ENCODE measurements at regions not wholly inside any gene's neighbourhood (a gene's known extent, or its start where the extent isn't known, plus 50 kb on each side); places are given as distances from the start of the nearest gene placed in this dataset.
"Not testable (repeated sequence)": the region's sequence is repeated elsewhere in the genome, so short reads cannot be mapped to it uniquely, and the experiment has no call there.

DNA sequence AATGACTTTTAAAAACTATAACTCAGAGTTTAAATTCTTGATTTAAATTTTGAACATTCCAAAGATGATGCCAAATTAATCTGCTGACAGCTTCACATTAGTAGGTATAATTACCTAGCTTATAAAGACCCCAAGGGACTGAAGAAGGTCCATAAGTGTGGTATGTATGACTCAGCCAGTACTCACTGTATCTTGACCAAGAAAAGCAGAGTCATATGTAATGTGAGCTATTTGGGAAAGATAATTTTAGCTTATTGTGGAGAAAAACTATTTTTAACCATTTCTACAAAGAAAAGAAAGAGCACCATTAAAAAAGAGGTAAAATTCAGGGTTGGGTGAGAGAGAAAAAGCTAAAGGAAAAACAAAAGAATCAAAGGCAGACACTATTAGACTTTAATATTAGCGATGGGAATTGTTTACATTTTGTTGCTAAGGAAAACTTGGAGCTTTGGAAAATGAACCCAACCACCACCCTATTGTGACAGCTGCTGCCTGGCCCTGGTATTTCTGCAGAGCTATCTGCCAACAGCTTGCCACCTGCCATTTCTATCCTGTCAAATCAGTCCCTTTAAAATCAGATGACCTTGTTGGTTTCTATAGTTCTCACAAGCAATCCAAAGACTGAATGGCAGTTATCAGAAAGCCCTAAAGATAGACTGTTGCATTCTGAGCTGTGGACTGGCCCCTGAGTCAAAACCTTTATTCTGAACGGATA is 697.7 kb downstream of the CDY1 start:
- H3K4me2 ChIP-seq (replicated peaks; ENCODE audit: extremely low read depth, low read length, poor library complexity, severe bottlenecking); H3K27ac Mint-ChIP-seq; H3K27me3 Mint-ChIP-seq (ENCODE audit: low read depth in 3 of 3); H3K36me3 ChIP-seq (replicated peaks in 1 of 2; ENCODE audit: control insufficient read depth in 1 of 2, insufficient read depth in 2 of 2, low read length in 2 of 2); H3K9me3 ChIP-seq (replicated peaks in 1 of 2; ENCODE audit: control insufficient read depth in 1 of 2, insufficient read depth in 1 of 2, low read length in 2 of 2); H3K79me2 ChIP-seq (ENCODE audit: insufficient read depth, low read length); H2AFZ ChIP-seq (ENCODE audit: insufficient read depth, low read depth, low read length, poor library complexity, severe bottlenecking); H3K36me3 Mint-ChIP-seq; H3K4me3 Mint-ChIP-seq; H3K9ac ChIP-seq (ENCODE audit: insufficient read depth, low read length, poor library complexity, severe bottlenecking); H3K27me3 ChIP-seq (ENCODE audit: control insufficient read depth in 2 of 2, insufficient read depth in 2 of 2, low read length in 2 of 2); H3K4me1 ChIP-seq (ENCODE audit: control insufficient read depth in 1 of 2, insufficient read depth in 2 of 2, low read length in 2 of 2); DNase-seq; H3K9me3 Mint-ChIP-seq; H4K20me1 ChIP-seq (ENCODE audit: insufficient read depth, low read length); H3K27ac ChIP-seq (ENCODE audit: low read depth in 1 of 2, low read length in 2 of 2); intact Hi-C loops (cut with micrococcal nuclease); H3K4me3 ChIP-seq (replicated peaks in 1 of 3; ENCODE audit: low read depth in 2 of 3, low read length in 3 of 3); H3K4me1 Mint-ChIP-seq: not testable (repeated sequence)
- WGBS (ENCODE audit: insufficient coverage), result no CpG with 5 or more reads among the region's 2 CpGs

DNA sequence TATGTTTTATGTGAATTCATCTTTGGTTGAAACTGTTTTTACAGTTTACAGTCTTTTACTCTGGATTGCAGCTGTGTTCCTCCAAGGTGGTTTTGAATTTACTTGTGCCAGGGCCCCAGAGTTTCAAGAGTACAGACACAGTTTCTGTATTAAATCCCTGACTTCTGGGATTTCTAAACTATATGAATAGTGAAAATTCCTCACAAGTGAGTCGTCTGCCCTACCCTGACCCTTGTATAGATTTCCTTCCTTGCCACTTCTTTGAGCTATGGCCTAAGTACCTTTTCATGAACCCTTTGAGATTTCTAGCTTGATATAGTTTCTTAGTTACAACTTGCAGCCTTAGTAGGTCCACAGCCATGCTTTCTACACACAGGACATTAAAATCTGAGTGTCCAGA is 700.8 kb downstream of the CDY1 start:
- H3K36me3 Mint-ChIP-seq; intact Hi-C loops (cut with micrococcal nuclease); H3K36me3 ChIP-seq (replicated peaks in 1 of 2; ENCODE audit: control insufficient read depth in 1 of 2, insufficient read depth in 2 of 2, low read length in 2 of 2); H3K79me2 ChIP-seq (ENCODE audit: insufficient read depth, low read length); H3K4me1 ChIP-seq (ENCODE audit: control insufficient read depth in 1 of 2, insufficient read depth in 2 of 2, low read length in 2 of 2); H3K27ac ChIP-seq (ENCODE audit: low read depth in 1 of 2, low read length in 2 of 2); H2AFZ ChIP-seq (ENCODE audit: insufficient read depth, low read depth, low read length, poor library complexity, severe bottlenecking); H4K20me1 ChIP-seq (ENCODE audit: insufficient read depth, low read length); H3K4me3 ChIP-seq (replicated peaks in 1 of 3; ENCODE audit: low read depth in 2 of 3, low read length in 3 of 3); H3K9ac ChIP-seq (ENCODE audit: insufficient read depth, low read length, poor library complexity, severe bottlenecking); H3K9me3 ChIP-seq (replicated peaks in 1 of 2; ENCODE audit: control insufficient read depth in 1 of 2, insufficient read depth in 1 of 2, low read length in 2 of 2); H3K27me3 Mint-ChIP-seq (ENCODE audit: low read depth in 3 of 3); H3K27me3 ChIP-seq (ENCODE audit: control insufficient read depth in 2 of 2, insufficient read depth in 2 of 2, low read length in 2 of 2); H3K4me1 Mint-ChIP-seq; H3K27ac Mint-ChIP-seq; H3K9me3 Mint-ChIP-seq; DNase-seq; H3K4me3 Mint-ChIP-seq; H3K4me2 ChIP-seq (replicated peaks; ENCODE audit: extremely low read depth, low read length, poor library complexity, severe bottlenecking): not testable (repeated sequence)
- no CpG with 5 or more reads among the region's 1 CpG for WGBS (ENCODE audit: insufficient coverage)

DNA sequence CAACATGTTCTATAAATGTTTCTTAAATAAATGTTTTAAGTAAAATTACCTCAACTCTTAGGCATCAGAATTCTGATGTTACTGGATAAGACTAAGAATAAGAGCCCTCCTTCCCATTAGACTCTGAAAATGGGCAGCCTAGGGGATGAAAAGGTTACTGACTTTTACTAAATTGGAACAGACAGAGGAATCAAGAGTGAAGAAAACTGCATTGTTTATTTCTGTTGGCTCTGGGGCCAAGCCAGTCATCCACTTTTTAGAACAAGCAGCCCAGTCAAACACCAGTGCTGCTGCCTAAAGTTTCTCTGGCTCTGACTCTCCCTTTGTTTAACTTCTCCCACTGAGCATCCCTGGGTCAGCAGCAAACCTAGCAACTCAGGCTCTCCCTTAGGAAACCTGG is 731.0 kb downstream of the CDY1 start:
- H4K20me1 ChIP-seq (ENCODE audit: insufficient read depth, low read length); H3K36me3 ChIP-seq (replicated peaks in 1 of 2; ENCODE audit: control insufficient read depth in 1 of 2, insufficient read depth in 2 of 2, low read length in 2 of 2); H3K79me2 ChIP-seq (ENCODE audit: insufficient read depth, low read length); H3K9ac ChIP-seq (ENCODE audit: insufficient read depth, low read length, poor library complexity, severe bottlenecking); H3K27ac ChIP-seq (ENCODE audit: low read depth in 1 of 2, low read length in 2 of 2); H3K27ac Mint-ChIP-seq; H3K4me2 ChIP-seq (replicated peaks; ENCODE audit: extremely low read depth, low read length, poor library complexity, severe bottlenecking); H2AFZ ChIP-seq (ENCODE audit: insufficient read depth, low read depth, low read length, poor library complexity, severe bottlenecking); H3K9me3 ChIP-seq (replicated peaks in 1 of 2; ENCODE audit: control insufficient read depth in 1 of 2, insufficient read depth in 1 of 2, low read length in 2 of 2); H3K27me3 ChIP-seq (ENCODE audit: control insufficient read depth in 2 of 2, insufficient read depth in 2 of 2, low read length in 2 of 2); H3K36me3 Mint-ChIP-seq; H3K27me3 Mint-ChIP-seq (ENCODE audit: low read depth in 3 of 3); DNase-seq; H3K4me1 ChIP-seq (ENCODE audit: control insufficient read depth in 1 of 2, insufficient read depth in 2 of 2, low read length in 2 of 2); H3K9me3 Mint-ChIP-seq; H3K4me1 Mint-ChIP-seq; intact Hi-C loops (cut with micrococcal nuclease); H3K4me3 Mint-ChIP-seq; H3K4me3 ChIP-seq (replicated peaks in 1 of 3; ENCODE audit: low read depth in 2 of 3, low read length in 3 of 3): not testable (repeated sequence)

Data from CD14-positive monocyte (primary cell).